Peyer's patch (tissue), 4 donors: ENCODE measurements at regions not wholly inside any gene's neighbourhood (a gene's known extent, or its start where the extent isn't known, plus 50 kb on each side); places are given as distances from the start of the nearest gene placed in this dataset.
"Not testable (repeated sequence)": the region's sequence is repeated elsewhere in the genome, so short reads cannot be mapped to it uniquely, and the experiment has no call there.

ENCODE experiments used
- DNase-seq, 3 donors: peaks; one replicate each; pipeline ENCODE4 v3.0.0-alpha.2; 2017 to 2019
- H3K27ac ChIP-seq, 4 donors: fragments of 200-600 bp; sonication (generic); one replicate each; pipeline ENCODE4 v1.5.1; 2016 to 2019
- H3K27me3 ChIP-seq, 2 donors: fragments of 200-600 bp; sonication (generic); one replicate each; pipeline ENCODE4 v1.5.1; 2019
- H3K36me3 ChIP-seq, 3 donors: fragments of 200-600 bp; sonication (generic); one replicate each; pipeline ENCODE4 v1.5.1; 2016 to 2019
- H3K4me1 ChIP-seq, 4 donors: fragments of 200-600 bp; sonication (generic); one replicate each; pipeline ENCODE4 v1.5.1; 2016 to 2019
- H3K4me3 ChIP-seq, 4 donors: fragments of 200-600 bp; sonication (generic); 1 replicate in 3 of 4; 2 replicates in 1 of 4; pipeline ENCODE4 v1.5.1; 2016 to 2019; ENCODE audit warnings: mild to moderate bottlenecking in 1 of 4
- H3K9me3 ChIP-seq, 4 donors: fragments of 200-600 bp; sonication (generic); one replicate each; pipeline ENCODE4 v1.5.1; 2016 to 2019; ENCODE audit warnings: mild to moderate bottlenecking in 1 of 4
- POLR2A ChIP-seq, 2 donors: fragments of 450-650 bp; IDR thresholded peaks; one replicate each; pipeline ENCODE4 v1.5.1; 2017; ENCODE audit warnings: antibody characterized with exemption in 2 of 2, mild to moderate bottlenecking in 2 of 2, moderate library complexity in 2 of 2
- small RNA-seq, 2 donors: library from RNA; depleted of rRNA; stranded (forward); fragments of <200 nt; gene quantifications; one replicate each; pipeline ENCODE3, GENCODE V24; 2016
- TF ChIP-seq, protein P1 (sequence below), 6 experiments: fragments of 450-650 bp in 4 of 6; fragments of 200-600 bp in 2 of 6; sonication (generic) in 1 of 6; IDR thresholded peaks; one replicate each; pipeline ENCODE4 v1.5.1; 2017 to 2019; ENCODE audit warnings: antibody characterized with exemption in 6 of 6, mild to moderate bottlenecking in 3 of 6, moderate library complexity in 1 of 6

GRCh38 chr4:131764730-131765129, 1384.4 kb upstream of the PCDH10 start:
- peak in 1 of 3 donors; percentile 34 for DNase-seq
- Histone ChIP-seq H3K27me3 (no peaks in the 10 kb centered on the region), H3K4me1 (no peaks in the 10 kb centered on the region), H3K9me3 (no peaks in the 10 kb centered on the region), H3K36me3 (no peaks in the 10 kb centered on the region), H3K27ac (no peak overlapping the region), H3K4me3 (no peak overlapping the region)
- TF ChIP-seq, protein P1, sequence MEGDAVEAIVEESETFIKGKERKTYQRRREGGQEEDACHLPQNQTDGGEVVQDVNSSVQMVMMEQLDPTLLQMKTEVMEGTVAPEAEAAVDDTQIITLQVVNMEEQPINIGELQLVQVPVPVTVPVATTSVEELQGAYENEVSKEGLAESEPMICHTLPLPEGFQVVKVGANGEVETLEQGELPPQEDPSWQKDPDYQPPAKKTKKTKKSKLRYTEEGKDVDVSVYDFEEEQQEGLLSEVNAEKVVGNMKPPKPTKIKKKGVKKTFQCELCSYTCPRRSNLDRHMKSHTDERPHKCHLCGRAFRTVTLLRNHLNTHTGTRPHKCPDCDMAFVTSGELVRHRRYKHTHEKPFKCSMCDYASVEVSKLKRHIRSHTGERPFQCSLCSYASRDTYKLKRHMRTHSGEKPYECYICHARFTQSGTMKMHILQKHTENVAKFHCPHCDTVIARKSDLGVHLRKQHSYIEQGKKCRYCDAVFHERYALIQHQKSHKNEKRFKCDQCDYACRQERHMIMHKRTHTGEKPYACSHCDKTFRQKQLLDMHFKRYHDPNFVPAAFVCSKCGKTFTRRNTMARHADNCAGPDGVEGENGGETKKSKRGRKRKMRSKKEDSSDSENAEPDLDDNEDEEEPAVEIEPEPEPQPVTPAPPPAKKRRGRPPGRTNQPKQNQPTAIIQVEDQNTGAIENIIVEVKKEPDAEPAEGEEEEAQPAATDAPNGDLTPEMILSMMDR (IDR thresholded peaks at IDR 0.05) = no peak
- no peak for TF ChIP-seq POLR2A (IDR thresholded peaks at IDR 0.05)

DNA sequence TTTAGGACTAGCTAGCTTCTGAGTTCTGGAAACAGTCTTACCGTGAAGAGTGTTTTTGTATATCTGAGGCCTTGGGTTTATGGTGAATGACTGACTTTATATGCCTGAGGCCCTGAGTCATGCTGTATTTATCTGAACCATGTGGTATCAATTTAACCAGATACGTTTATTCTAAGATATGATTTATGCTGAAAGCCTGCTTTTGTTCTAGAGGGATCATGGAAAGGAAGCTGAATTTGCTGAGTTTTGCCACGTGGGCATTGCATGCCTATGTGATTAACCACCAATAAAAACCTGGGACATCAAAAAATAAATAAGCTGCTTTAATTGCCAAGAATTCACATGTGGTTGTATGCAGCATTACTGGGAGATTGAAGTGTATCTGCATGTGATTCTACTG, 1374.7 kb upstream of the PCDH10 start:
- not testable (repeated sequence) for H3K9me3 ChIP-seq, H3K27ac ChIP-seq, H3K4me1 ChIP-seq, H3K27me3 ChIP-seq, DNase-seq, H3K4me3 ChIP-seq, H3K36me3 ChIP-seq

- not testable (repeated sequence) for H3K36me3 ChIP-seq, H3K9me3 ChIP-seq, DNase-seq, H3K4me1 ChIP-seq, H3K27me3 ChIP-seq, H3K4me3 ChIP-seq, H3K27ac ChIP-seq
These were observed 1338.5 kb upstream of the PCDH10 start for GRCh38 chr4:131810565-131810964.

Small RNAs in the stretch of these regions (small RNA-seq; reads per million reads assigned to genes)
- gene AC105424.1 (0 reads per million in 2 donors), gene RF00156 (0 reads per million in 2 donors), gene RN7SL205P (0 reads per million in 2 donors), gene RNU6-224P (0 reads per million in 2 donors)
